GM12873 (cell line): ENCODE measurements at regions not wholly inside any gene's neighbourhood (a gene's known extent, or its start where the extent isn't known, plus 50 kb on each side); places are given as distances from the start of the nearest gene placed in this dataset.

ENCODE experiments used
- CTCF ChIP-seq: IDR thresholded peaks from 2 replicates; pipeline ENCODE4 v1.5.1; 2012; ENCODE audit warnings: low read depth, mild to moderate bottlenecking, moderate library complexity, low read length, control low read depth; ENCODE audit not compliant: insufficient read depth; ENCODE audit errors: missing control alignments

- no peak for TF ChIP-seq CTCF
These were observed 532.8 kb downstream of the QKI start for GRCh38 chr6:163947276-163947675.

GRCh38 chr6:163946437-163946836 is 531.9 kb downstream of the QKI start:
- TF ChIP-seq CTCF = no peak

- no peak for TF ChIP-seq CTCF
These were observed 531.3 kb downstream of the QKI start for GRCh38 chr6:163945808-163946207.

GRCh38 chr6:163944897-163945296 is 530.4 kb downstream of the QKI start:
- TF ChIP-seq CTCF = no peak

DNA sequence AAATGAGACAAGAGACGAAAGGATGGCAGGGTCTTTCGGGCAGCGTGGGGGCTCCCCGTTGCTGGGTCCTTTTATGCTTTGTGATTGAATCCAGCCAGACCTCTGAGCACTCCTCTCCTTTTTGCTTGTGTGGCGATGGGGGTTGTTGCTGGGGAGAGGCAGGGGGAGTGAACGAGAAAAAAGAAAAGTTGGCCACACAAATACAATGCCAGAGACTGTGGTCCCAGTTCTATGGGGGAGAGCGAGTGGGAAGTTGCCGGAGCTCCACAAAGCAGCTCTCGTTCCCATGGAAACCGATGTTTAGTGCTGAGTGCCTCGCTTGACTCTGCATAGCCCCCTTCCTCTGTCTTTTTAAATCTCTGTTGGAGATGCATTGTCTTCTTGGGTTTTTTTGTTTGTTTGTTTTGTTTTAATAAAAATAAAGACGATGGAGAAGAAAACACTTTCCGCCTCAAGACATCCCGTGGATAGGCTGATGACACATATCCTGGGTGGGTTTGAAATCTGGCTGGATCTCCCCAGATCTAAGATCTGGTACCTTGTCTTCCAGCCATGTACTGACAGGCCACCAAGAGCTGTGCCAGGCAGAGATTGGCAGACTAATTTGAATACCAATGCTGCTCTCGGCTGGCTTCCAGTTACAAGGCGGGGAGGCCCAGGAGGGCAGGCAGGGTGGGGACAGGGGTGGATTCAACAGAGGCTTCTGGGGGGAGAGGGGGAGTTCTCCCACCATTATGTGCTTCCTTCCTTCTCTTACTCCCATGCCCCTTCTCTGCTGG is 529.3 kb downstream of the QKI start:
- no peak for TF ChIP-seq CTCF

DNA sequence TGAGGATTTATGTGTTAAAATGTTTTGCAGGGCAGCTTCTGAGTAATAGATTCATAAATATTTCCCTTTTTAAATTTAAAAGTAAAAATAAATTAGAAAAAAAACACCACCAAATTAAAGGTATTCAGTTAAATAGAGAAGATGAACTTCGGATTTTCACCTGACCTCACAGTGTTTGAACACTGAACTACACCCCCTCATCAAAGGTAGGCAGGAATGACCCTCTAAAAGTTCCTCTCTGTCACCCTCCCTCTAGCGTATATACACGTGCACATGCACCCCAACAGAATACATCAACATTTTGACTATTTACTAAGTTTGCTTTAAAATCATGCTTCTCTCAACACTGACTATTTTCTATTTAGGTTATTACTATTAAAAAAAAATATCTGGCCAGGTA is 528.3 kb downstream of the QKI start:
- no peak for TF ChIP-seq CTCF

- no peak for TF ChIP-seq CTCF
These were observed 527.1 kb downstream of the QKI start for GRCh38 chr6:163941624-163941976.
